Stimulated activated CD8-positive, alpha-beta memory T cell treated with anti-CD3 and anti-CD28 coated beads, Interleukin-7, amount 100 ng/mL, for 4 hours (primary cell): ENCODE measurements at regions not wholly inside any gene's neighbourhood (a gene's known extent, or its start where the extent isn't known, plus 50 kb on each side); places are given as distances from the start of the nearest gene placed in this dataset.
"Not testable (repeated sequence)": the region's sequence is repeated elsewhere in the genome, so short reads cannot be mapped to it uniquely, and the experiment has no call there.

ENCODE experiments used
- DNase-seq, 2 donors: peaks; one replicate each; pipeline ENCODE4 v3.0.0-alpha.2; 2020; ENCODE audit warnings: low read depth in 2 of 2

DNA sequence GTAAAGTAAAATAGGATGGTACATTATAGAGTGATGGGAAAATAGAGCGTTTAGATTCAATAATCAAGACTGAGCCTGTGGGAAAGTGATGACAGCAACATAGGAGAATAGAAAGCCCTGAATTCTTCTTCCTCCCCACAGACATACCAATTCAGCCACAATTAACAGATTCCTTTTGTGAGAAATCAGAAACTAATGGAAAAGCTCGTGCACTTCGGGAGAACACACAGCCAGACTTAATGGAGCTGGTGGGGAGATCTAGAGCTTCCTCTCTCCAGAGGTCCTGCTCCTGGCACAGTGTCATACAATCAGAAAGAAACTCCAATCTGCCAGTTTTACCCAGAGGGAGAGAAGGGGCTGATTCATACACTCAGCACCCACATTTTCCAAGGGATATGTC, 676.3 kb upstream of the BOD1L1 start:
- no peak for DNase-seq

DNA sequence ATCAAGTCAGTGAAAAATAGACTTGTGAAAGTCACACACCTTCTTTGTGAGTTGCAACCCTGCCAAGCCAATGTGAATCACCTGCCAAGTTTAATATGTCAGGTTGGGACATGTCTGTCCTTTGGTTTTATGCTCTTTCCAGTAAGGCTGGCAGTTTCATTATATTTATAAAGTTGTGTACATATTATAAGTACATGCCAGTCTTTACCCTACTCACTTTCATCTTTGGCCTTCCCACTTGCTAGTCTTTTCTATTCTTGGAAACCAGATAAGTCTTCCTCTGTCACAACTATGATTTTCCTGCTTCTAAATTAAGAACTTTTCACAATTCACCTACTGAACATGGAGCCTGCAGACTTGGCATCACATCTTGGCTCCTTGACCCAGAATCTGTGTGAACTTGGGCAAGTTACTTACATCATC, 680.7 kb upstream of the BOD1L1 start:
- no peak for DNase-seq

DNA sequence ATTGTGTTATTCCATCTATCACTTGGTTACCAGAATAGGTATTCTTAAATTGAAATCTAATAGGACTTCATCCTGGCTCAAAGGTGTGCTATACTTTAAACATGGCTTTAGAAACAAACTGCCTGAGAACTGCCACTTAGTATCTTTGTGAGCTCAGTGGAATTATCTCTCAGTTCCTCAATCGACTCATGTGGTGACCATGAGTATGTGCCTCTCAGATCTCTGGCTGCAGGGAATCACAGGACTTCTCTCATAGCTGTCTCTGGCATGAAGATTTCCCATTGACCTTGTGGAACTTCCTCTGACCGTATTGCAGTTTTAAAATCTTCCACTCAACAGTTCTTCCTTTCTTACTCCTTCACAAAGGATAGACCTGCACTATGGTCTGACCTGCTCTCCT, 681.9 kb upstream of the BOD1L1 start:
- no peak for DNase-seq

DNA sequence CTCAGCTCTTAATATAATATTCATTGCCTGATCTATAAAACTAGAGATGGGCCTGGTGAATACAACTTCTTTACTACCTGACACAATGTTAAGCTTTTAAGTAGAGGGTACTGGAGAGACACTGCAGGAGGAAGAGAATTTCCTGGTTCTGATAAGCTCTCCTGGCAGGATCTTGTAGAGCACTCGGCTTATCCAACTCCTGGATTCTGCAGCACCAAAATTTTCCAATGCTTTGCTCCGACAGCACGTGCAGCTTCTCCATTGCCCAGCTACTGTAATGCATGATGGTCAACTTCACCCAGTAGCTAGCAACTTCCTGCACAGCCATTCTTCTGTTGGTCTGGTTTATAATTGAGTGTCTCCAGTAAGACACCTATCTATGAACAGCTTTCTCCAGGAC, 686.2 kb upstream of the BOD1L1 start:
- DNase-seq: no peak

DNA sequence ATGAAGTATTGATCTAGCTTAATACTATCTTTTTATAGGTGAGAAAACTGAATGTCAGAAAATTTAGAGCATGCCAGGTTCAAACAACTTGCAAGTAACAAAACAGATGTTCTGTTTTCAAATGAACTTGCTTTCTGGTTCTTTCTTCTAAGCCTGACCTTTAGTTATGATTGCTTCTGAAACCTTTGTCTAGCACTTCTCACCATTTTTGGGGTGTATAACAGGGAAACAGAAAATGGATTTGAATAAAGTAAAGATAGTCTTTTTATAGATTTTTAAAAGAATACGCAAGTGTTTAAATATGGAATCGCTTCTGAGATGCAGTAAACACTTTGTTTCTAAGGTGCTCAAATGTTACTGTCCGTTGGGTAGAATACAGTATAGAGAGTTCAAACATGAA, 687.2 kb upstream of the CPEB2 start:
- no peak for DNase-seq

DNA sequence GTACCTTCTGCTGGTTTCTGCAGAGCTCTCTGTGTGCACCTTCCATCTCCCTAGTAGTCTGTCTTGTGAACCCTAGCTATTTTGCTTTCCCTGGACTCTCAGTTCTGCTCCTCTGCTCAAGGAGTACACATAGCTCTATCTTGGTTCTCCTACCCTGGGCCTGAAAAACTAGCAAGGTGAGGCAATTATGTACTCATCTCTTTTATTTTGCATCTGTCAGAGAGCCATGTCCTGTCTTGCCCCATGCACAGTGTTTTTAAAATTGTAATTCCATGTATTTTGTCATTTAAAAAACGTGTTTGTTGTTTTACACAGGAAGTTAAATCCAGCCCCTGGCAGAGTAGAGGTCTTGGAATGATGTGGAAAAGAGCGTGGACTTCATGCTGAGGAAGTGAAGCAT, 684.9 kb upstream of the CPEB2 start:
- no peak for DNase-seq

DNA sequence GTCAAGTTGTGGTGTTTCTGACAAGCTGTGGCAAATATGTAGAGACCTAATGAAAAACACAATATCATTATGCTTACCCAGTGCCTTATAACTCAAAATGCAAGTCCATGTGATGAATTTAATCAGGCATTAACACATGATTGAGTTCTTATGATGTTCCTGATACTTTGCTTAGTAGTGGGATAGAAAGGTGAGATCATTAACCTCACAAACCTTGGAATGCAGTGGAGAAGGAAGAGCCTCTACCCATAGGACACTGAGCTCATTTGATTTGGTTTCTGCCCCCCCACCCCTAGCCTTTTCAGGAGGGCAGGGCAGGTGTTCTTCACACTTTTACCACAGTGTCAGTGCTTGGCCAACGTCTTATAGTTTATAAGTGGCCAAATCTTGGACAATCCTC, 683.6 kb upstream of the CPEB2 start:
- DNase-seq: no peak

DNA sequence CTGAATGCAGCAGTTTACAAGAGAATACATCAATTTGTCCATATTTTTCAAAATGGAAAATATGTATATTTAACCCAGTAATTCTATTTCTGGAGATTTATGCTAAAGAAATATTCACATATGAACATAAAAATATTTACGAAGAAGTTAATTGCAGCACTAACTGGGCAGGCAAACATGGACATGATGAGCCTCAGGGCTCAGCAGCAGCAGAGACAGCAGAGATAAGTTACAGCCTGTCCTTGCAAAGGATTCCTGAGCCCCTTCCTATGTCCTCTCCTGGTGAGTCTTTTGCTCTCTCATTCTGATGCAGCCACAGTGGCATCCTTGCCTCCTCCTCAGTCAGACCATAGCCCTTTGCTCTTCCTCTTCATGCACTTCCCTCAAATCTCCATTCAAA, 680.6 kb upstream of the CPEB2 start:
- DNase-seq: no peak

DNA sequence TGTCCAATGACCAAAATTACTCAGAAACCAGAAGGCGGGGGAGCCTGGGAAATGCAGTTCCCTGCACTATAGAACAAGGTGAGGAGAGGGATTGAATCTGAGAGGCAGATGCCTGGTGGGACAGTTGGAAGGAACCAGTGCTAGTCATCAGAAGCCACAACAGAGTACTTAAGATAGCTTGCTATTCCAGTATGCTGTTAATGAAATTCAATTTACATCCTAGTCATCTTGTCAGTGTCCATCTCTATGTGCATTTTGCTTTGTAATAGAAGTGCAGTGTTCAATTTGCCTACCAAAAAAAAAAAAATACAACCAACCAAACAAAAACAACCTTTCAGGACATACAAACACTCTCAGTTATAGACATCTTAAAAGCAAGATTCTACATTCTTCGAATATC, 679.1 kb upstream of the CPEB2 start:
- no peak for DNase-seq

DNA sequence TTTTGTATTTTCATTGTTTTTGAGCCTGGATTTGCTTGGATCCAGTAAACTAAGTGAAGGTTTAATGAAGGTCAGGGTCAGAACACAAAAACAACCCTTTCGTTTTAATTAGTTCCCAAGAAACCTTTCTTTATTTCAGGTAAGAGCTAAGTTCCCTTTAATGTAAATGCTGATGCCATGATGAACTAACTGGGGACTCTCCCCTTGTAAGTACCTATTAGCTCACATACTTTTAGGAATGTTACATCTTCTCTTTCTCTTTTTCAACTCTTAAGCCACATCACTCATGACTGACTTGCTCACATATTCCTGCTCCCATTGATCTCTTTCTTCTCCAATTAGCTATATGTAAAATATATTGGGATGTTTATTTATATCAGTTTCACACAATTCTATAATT, 673.1 kb upstream of the CPEB2 start:
- no peak for DNase-seq

DNA sequence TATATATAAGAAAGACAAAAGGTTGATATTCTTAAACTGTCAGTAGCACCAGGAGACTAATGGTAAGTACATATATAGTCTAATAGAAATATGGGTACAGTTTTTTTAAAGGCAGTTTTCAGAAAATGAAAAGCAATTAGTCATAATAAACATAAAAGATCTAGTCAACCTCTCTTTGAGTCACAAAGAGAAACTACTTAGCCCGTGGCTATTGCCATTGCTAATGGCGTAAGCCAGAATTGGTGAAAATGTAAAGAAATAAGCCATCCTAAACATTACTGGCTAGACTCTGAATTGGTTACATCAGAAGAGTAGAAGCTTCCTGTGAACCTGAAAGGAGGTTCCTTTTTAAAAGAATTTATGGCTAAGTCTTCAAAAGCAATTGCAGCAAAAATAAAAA, 668.7 kb upstream of the CPEB2 start:
- DNase-seq: no peak

DNA sequence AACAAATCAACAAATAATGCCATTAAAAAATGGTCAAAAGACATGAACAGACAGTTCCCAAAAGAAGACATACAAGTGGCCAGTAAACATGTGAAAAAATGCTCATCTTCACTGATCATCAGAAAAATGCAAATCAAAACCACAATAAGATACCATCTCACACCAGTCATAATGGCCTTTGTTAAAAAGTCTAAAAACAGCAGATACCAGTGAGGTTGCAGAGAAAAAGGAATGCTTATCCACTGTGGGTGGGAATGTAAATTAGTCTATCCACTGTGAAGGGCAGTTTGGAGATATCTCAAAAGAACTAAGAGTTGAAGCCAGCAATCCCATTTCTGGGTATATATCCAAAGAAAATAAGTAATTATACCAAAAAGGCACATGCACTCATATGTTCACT, 668.1 kb upstream of the CPEB2 start:
- DNase-seq: no peak

DNA sequence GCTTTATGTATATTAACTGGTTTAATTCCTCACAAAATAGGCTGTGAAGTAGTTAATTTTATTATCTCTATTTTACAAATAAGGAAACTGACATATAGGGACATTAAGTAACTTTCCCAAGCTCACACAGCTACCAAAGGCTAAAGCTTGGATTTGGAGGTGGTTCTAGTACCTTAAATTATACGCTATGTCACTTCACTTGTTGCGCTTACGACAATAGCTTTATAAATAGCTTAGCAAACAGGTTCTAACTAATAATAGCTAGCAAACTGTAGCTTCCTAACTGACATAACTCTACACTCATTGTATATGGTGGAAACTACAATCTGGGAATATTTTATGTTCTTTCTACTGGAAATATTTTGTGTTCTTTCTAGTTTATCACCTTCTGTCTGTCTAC, 666.4 kb upstream of the CPEB2 start:
- DNase-seq: no peak

DNA sequence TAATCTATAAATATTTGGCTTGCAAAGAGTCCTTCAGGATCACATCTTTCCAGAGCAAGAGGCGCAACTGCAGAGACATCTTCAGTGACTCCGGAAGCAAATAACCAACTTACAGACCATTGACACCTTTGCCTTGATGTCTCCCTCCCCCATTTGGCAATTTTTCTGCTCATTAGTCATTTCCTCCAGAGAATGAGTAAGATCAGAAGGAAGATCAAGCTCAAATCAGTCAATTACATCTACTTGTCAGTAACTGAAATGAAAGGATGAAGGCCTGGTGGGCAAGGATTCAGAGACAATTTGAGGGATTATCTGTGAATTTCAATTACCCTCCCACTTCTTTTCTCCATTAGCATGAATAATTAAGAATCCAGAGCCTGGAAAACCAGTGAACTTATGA, 665.6 kb upstream of the CPEB2 start:
- no peak for DNase-seq

DNA sequence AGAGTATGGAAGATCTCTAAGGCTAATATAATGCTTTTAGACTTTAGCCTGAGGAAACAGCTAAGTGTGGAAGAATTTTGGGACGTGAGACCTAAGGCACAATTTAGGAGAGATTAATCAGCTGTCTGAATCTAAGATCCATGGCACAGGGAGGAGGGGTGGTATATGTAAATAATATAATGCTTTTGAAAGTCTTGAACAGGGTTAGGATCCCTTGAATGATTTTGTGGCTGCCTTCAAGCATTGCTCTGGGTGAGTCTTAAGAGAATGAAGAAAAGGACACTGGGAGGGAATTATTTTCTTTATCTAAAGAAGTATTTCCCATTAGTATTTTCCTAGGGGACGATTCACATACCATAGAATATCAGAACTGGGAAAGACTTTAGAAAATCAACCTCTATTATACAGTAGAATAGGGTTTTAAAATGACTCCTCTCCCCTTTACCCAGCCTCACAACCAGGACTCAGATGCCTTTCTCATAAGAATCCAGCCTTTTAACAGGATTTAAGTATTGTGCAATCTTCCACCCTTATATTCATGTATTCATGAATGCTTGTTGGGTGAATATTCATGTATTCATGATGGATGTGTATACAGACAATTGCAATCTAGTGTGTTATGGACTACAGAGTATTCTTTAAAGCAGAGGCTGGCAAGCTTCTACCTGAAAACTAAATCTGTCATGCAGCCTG, 664.2 kb upstream of the CPEB2 start:
- DNase-seq: no peak

DNA sequence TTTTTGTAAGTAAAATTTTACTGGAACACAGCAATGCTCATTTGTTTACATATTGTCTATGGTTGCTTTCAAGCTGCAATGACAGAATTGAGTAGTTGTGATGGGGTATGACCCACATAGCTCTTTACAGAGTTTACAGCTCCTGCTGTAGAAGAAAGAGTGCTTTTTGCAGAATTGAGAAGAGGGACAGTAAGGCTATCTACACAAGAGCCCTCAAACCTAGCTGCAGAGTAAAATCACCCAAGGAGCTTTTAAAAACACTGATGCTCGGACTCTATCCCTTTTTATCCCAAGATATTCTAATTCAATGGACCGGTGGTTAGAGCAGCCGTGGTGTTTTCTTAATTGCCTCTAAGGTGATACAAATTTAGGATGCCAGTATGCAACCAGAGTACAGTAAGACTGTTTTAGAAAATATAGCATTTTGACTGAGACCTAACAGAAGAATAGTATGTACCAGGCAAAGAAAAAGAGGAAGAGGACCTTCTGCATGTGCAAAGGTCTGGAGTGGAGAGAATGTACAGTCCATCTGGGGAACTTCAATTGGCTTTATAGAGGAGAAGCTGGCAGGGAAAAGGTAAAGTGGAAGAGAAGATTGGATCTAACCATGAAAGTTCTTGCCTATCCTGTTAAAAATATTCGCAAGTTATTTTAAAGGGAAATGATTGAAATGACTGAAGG, 663.6 kb upstream of the CPEB2 start:
- no peak for DNase-seq

DNA sequence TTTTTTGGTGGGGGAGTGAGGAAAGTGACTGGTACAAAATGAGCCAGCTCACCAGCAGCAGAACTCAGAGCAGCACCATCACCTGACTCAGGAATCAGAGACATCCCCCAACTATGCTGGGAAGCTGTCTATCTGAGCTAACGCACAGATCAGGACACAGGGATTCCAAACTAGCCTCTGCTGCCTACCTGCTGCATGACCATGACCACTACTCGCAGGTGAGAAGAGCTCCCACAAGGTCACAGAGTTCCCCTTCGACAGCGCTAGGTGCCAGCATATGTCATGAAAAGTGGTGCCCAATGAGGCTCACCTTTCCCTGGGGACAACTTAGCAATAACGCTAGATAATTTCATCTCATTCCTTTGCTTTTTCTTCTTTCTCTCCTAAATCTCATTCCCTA, 662.6 kb upstream of the CPEB2 start:
- DNase-seq: no peak

DNA sequence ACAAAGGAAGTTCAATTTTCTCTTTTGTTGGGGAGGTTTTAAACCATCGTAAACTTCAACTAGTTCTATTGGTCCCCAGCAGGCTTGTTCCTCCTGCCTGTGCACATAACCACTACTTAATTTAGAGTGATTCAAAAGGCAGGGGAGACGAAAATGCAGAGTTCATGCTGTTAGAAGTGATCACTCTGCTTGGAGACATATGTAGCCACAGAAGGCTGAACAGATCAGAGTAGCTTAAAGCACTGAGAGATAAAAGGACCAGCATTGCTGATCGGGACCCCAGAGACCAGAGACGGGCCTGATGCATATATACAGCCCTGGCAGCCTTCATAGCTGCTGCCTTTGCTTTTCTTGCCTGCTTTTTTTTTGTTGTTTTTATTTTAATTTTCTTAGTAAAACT, 662.0 kb upstream of the CPEB2 start:
- no peak for DNase-seq

DNA sequence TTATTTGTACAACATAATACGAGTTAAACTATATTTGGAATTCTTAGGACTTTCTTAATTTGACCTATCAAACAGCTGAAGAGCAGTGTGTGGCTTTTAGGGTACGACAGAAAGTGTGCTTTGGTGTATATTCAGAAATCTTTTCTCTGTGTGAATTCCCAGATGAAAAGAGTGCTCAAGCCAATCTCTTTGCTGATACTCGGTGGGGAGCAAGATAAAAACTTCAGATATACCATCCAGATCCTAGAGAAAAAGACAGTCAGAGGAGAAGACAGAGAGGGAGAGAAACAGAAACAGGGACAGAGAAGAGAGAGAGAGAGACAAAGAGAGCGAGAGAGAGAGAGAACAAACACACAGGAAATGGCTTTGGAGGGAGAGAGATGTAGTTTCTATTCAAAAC, 658.3 kb upstream of the CPEB2 start:
- DNase-seq: no peak

DNA sequence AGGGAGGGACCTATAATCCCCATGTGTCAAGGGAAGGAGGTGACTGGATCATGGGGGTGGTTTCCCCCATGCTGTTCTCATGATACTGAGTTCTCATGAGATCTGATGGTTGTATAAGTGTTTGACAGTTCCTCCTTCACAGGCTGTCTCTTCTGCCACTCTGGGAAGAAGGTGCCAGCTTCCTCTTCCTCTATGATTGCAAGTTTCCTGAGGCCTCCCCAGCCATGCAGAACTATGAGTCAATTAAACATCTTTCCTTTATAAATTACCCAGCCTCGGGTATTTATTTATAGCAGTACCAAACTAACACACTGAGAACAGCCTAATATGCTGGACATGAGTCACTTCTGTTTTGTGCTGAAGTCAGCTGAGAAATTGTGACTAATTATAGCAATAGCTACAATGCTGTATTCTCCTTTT, 656.9 kb upstream of the CPEB2 start:
- no peak for DNase-seq

DNA sequence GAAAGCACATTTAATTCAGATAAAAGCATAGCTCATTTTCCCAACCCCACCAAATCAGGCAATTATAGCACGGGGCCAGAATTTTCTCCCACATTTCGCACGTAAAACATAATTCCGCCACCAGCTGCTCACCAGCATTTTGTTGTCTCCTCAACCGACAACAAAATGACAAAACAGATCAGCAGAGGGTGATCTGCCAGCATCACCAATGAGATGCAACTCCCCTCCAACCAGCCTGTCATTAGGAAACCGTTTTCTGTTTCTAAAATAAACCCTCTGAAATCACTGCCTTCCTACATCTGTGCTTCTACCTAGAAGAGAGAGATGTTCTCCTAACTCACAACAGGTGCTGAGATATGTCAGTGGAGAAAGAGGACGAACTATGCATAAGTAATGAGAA, 654.8 kb upstream of the CPEB2 start:
- no peak for DNase-seq

DNA sequence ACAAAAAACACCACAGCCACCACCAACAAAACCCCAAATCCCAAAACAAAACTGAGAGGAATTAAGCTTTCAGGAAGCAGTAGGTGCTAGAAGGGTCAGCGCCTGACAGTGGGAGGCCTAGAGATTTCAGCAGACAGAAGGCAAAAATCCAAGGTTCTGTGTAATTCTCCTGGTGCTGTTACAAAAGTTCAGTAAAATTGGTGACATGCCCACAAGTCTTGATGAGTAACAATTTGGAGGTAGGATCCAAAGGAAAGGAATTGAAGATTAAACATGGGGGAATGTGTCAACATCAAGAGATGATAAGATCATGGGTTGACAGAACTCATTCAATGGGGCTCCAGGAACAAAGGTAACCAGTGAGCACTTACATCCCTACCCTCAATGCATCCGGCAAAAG, 653.8 kb upstream of the CPEB2 start:
- DNase-seq: no peak

DNA sequence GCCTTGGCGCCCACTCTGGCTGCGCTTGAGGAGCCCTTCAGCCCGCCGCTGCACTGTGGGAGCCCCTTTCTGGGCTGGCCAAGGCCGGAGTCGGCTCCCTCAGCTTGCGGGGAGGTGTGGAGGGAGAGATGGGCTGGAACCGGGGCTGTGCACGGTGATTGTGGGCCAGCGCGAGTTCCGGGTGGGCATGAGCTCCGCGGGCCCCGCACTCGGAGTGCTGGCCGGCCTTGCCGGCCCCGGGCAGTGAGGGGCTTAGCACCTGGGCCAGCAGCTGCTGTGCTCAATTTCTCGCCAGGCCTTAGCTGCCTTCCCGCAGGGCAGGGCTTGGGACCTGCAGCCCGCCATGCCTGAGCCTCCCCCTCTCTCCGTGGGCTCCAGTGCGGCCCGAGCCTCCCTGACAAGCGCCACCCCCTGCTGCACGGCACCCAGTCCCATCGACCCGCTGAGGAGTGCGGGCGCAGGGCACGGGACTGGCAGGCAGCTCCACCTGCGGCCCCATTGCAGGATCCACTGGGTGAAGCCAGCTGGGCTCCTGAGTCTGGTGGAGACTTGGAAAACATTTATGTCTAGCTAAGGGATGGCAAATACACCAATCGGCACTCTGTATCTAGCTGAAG, 643.6 kb upstream of the CPEB2 start:
- not testable (repeated sequence) for DNase-seq
